ENCODE measurements at regions not wholly inside any gene's neighbourhood (a gene's known extent, or its start where the extent isn't known, plus 50 kb on each side); places are given as distances from the start of the nearest gene placed in this dataset.

DNA sequence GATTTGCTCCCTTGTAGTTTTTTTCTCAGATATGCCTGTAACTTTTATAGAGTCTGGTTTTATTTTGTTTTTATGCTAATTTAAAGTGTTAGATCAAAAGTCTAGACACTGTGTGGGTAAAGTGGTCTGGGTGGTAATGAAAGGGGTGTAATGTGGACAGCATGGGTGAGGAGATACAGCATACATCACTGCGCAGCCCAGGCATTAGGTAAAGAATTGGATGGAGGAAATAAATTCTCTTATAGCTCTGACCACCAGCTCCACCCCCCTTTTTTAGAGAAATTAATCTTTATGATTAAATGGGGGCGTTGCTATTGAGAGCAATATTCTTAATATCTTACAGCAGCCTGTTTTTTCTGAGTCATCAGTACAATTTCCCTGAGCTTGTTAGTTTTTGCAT lies 163.9 kb upstream of the IGFBP7 start:
- H3K4me3 Mint-ChIP-seq (ENCODE audit: unreplicated experiment) = no peak overlapping the region
- H3K27ac Mint-ChIP-seq (ENCODE audit: unreplicated experiment) = no peak overlapping the region
- no peaks in the 10 kb centered on the region for H3K36me3 Mint-ChIP-seq (ENCODE audit: unreplicated experiment)
- no peaks in the 10 kb centered on the region for H3K4me1 Mint-ChIP-seq (ENCODE audit: unreplicated experiment)
- no peak for DNase-seq (ENCODE audit: extremely low spot score, unreplicated experiment)
- peaks cover 51% of the 10 kb centered on the region for H3K27me3 Mint-ChIP-seq (ENCODE audit: unreplicated experiment)
- TF ChIP-seq, protein P1, sequence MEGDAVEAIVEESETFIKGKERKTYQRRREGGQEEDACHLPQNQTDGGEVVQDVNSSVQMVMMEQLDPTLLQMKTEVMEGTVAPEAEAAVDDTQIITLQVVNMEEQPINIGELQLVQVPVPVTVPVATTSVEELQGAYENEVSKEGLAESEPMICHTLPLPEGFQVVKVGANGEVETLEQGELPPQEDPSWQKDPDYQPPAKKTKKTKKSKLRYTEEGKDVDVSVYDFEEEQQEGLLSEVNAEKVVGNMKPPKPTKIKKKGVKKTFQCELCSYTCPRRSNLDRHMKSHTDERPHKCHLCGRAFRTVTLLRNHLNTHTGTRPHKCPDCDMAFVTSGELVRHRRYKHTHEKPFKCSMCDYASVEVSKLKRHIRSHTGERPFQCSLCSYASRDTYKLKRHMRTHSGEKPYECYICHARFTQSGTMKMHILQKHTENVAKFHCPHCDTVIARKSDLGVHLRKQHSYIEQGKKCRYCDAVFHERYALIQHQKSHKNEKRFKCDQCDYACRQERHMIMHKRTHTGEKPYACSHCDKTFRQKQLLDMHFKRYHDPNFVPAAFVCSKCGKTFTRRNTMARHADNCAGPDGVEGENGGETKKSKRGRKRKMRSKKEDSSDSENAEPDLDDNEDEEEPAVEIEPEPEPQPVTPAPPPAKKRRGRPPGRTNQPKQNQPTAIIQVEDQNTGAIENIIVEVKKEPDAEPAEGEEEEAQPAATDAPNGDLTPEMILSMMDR (IDR thresholded peaks at IDR 0.05) = no peak
- no peaks in the 10 kb centered on the region for H3K9me3 Mint-ChIP-seq (ENCODE audit: unreplicated experiment)

DNA sequence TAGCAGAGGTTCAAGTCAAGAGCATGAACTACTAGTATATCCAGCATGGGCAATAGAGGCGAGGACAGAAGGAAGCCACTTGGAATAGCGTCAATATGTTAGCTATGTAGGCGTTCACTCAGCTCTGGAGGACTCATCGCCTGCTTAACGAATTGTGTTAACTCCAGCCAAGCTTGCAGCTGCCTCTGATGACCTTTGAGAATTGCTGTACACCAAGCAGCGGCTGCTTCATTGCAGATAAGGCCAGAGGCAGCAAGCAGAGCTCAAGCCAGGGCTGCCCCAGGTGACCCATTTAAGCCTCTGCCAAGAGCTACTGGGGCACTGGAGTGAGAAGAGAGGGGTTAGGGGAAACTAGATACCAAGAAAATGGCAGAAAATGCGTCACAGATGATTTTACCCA lies 160.2 kb upstream of the IGFBP7 start:
- Mint-ChIP-seq H3K4me3 (ENCODE audit: unreplicated experiment) (no peak overlapping the region), H3K27me3 (ENCODE audit: unreplicated experiment) (peaks cover 57% of the 10 kb centered on the region), H3K36me3 (ENCODE audit: unreplicated experiment) (no peaks in the 10 kb centered on the region), H3K9me3 (ENCODE audit: unreplicated experiment) (no peaks in the 10 kb centered on the region), H3K4me1 (ENCODE audit: unreplicated experiment) (no peaks in the 10 kb centered on the region), H3K27ac (ENCODE audit: unreplicated experiment) (no peak overlapping the region)
- no peak for DNase-seq (ENCODE audit: extremely low spot score, unreplicated experiment)
- TF ChIP-seq, protein P1 (IDR thresholded peaks at IDR 0.05) = no peak

DNA sequence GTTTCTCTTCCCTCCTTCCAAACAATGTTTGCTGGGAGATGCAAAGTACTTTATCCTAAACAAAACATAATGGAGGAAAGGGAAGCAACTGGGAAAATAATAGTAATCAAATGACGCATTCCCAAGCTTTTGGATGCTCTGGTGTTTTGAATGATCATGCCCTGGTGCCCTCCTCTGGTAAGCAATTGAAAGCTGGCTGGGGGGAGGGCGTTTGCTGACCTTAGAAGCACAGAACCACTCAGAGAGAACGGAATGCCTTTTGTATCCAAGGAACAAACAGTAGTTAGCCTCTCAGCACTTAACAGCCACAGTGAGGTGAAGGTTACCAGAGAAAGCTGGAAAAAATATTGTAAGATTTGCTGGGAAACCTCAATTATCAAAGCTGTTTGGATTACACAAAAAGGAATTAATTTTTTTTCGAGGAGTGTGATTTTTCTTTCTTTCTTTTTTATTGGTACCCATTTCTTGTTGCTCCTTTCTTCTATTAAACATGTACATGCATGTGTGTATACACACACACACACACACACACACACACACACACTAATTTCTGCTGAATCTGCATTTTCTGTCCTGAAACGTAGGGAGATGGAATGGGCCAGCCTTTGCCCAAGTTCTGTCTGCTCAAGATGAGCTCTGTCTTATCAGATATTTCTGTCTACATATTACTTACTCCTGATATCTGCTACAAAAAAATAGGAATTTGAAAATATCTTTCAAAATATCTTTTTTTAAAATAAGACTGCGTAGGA lies 155.8 kb upstream of the IGFBP7 start:
- Mint-ChIP-seq H3K27ac (ENCODE audit: unreplicated experiment) (no peak overlapping the region), H3K36me3 (ENCODE audit: unreplicated experiment) (no peaks in the 10 kb centered on the region), H3K9me3 (ENCODE audit: unreplicated experiment) (peaks cover 8% of the 10 kb centered on the region), H3K4me3 (ENCODE audit: unreplicated experiment) (no peak overlapping the region), H3K27me3 (ENCODE audit: unreplicated experiment) (peaks cover 47% of the 10 kb centered on the region), H3K4me1 (ENCODE audit: unreplicated experiment) (no peaks in the 10 kb centered on the region)
- TF ChIP-seq, protein P1 (IDR thresholded peaks at IDR 0.05) = no peak
- DNase-seq (ENCODE audit: extremely low spot score, unreplicated experiment) = no peak

DNA sequence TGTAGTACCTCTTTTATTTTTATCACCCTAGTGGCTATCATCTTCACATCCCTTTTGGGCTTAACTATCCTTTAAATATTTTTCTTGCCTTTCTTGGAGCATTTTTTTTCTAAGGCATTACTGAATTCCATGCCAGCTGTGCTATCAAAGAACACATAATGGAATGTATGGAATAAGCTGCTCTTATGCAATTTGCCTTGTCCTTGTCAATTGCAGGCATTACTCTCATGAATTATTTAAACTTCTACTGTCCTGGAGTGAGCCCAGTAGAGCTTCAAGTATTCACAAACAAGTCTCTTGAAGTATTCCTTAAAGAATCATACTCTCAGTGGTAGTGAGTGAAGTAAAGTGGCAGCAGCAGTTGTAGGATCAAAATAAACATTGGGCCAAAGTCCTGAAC lies 144.6 kb upstream of the IGFBP7 start:
- Mint-ChIP-seq H3K27ac (ENCODE audit: unreplicated experiment) (no peak overlapping the region), H3K4me1 (ENCODE audit: unreplicated experiment) (no peaks in the 10 kb centered on the region), H3K9me3 (ENCODE audit: unreplicated experiment) (no peaks in the 10 kb centered on the region), H3K36me3 (ENCODE audit: unreplicated experiment) (no peaks in the 10 kb centered on the region), H3K4me3 (ENCODE audit: unreplicated experiment) (no peak overlapping the region), H3K27me3 (ENCODE audit: unreplicated experiment) (peaks cover 40% of the 10 kb centered on the region)
- no peak for DNase-seq (ENCODE audit: extremely low spot score, unreplicated experiment)
- TF ChIP-seq, protein P1 (IDR thresholded peaks at IDR 0.05) = no peak

DNA sequence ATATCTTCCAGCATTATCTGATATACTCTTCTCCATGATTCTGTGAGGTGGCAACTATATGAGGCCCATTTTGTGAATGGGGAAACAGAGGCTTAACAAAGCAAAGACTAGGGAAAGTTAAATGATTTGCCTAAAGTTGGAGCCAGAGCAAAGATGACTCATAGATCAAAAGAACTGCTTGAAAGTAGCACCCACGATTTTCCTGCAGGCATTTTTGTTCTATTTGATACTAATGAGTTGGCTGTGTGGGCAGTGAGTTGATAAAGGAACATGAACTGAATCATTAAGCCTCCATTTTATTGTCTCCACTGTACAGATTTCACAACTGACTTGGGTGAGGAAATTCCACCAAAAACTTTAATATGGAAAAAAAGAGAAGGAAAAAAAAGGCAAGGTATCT lies 138.9 kb upstream of the IGFBP7 start:
- no peaks in the 10 kb centered on the region for H3K9me3 Mint-ChIP-seq (ENCODE audit: unreplicated experiment)
- H3K27ac Mint-ChIP-seq (ENCODE audit: unreplicated experiment) = no peak overlapping the region
- H3K4me1 Mint-ChIP-seq (ENCODE audit: unreplicated experiment) = no peaks in the 10 kb centered on the region
- H3K4me3 Mint-ChIP-seq (ENCODE audit: unreplicated experiment) = no peak overlapping the region
- TF ChIP-seq, protein P1 (IDR thresholded peaks at IDR 0.05) = no peak
- no peaks in the 10 kb centered on the region for H3K36me3 Mint-ChIP-seq (ENCODE audit: unreplicated experiment)
- DNase-seq (ENCODE audit: extremely low spot score, unreplicated experiment) = no peak
- peaks cover 53% of the 10 kb centered on the region for H3K27me3 Mint-ChIP-seq (ENCODE audit: unreplicated experiment)

Data from osteocyte (in vitro differentiated cells).